HG03575 (cell line): ENCODE measurements at regions not wholly inside any gene's neighbourhood (a gene's known extent, or its start where the extent isn't known, plus 50 kb on each side); places are given as distances from the start of the nearest gene placed in this dataset.

Experiments used
- ATAC-seq: cut with Tn5 transposase; IDR thresholded peaks from one replicate; pipeline ENCODE4 v1.9.1; 2021; ENCODE audit not compliant: unreplicated experiment, insufficient number of reproducible peaks, low FRiP score; ENCODE audit errors: extremely low read depth

DNA sequence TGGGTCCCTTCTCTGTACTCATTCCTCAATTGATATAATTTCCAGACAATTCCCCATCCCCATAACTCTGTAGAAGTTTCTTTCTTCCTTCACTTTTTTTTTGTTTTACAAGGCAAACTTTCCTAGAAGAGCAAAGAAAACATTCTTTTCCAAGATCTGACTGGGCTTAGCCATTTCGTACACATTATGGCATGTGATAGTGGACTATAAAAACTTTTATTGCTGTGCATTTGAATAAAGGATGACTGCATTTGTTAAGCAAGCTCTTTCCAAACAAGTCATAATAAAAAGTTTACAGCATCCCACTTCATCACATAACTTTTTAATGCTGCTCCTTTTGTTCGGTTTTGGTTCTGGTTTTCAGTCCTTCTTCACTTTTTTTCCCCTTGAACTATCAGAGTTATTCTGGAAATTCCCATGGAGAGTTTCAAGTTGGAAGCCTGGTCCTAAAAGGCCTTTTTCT is 231.0 kb upstream of the HMGA2 start:
- ATAC-seq = no peak

DNA sequence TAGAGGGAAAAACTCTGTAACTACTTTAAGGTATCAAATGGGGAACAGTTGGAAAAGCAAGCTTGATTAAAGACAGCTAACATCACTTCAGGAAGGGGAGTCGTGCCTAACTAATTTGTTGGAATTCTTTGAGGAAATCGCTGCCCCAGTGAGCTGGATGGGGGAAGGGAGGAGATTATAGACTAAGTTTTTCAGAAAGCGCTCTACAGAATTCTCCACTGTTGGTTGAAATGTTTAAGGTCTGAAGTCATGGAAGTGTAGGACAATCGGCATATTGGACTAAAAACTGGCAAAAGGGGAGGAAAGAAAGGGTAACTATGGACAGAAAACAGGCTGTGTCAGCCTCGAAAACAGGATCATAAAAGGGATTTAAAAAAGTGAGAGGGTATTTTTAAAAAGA is 229.9 kb upstream of the HMGA2 start:
- ATAC-seq = no peak

DNA sequence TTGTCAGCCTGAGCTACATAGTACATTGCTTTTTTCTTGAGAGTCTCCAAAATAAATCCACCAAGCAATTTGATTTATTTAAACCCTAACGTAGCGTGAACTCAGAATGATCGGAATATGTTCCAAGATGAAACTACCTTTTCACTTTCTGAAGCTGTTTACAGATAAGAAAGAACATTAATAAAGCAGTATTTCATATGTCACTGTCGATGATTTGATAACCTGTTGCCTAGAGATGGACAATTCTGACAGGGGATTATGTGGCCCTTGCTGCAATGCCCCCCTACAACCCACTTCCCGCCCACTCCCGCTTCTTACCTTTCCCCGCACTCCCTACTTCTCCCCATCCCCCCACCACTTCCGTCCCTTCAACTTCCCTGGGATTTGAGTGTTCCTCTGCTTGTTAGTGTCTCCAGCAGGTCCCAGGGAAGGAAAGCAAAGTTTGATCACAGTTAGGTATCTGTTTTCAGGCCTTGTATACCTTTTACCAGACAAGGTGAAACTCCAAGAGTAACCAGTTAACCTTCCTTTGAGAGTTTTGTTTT is 229.2 kb upstream of the HMGA2 start:
- ATAC-seq = no peak

DNA sequence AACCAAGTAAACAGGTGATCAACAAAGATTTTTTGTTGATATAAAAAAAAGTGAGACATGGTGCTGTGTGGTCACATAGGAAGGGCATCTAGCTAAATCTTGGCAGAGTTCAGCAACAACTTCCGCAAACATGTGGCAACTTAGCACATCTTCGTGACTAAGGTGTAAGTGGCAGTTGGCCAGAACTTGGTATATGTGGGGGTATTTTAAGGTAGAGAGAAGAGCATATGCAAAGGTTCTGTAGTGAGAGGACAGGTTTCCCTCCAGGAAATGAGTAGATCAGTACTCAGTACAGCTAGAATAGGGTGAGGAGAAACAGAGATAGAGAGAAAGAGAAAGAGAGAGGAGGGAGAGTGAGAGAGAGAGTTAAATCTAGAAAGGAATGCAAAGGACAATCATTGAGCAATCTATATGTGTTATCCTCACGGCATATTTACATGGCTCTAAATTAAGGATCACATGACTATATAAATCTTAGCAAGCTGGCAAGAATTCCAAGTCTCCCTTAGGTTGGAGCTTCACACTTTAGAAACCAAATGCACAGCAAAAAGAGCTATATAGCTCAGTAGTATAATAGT is 227.7 kb upstream of the HMGA2 start:
- ATAC-seq = no peak

DNA sequence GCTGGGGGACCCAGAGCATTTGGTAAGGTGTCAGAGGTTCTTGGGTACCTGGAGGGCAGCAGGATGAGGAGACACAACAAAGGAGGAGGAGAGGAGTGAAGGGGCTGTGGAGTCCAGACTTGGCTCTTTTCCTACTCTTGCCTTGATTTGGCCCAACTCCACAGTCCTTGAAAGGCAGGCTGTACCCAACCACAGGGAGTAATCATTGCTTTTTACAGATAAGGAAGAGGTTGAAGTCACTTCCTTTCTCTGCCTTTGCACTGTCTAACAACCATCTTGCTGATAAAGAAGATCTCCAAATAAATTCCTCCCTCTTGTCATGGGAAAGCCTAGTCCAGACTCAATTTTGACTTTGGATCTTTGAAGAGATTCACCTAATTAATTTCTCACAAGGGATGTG is 226.8 kb upstream of the HMGA2 start:
- no peak for ATAC-seq

DNA sequence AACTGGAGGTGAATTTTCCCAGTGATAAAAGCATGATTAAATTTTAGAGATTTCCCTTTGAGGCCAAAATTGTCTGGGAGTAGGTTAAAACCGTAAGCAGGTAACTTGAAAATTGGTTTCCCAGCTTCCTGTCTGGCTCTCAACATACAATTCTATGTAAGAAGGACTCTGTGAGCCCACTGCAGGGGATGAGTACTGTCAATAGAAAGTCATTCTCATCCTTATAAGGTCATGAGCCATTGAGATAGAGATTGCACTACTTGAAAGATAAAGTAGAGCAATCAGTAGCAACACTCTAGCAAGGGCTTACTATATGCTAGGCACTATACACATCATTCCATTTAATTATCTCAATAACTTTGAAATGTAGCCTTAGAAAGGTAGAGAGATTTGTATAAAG is 225.6 kb upstream of the HMGA2 start:
- no peak for ATAC-seq

DNA sequence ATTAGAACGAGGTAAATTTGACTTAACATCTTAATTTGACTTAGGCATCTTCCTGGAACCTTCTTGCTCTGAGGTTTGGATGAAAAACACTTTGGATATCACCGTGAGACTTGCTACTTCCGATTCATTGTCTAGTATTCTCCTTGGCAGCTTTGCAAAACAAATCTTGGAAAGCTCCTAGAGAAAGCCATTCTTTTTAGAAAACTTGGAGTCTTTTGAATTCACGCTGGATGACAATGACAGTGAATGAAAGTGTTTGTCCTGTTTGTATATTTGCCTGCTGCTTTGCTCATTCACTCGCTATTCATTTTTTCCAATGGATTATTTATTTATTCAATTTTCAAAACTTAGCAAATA is 222.1 kb upstream of the HMGA2 start:
- ATAC-seq = no peak

DNA sequence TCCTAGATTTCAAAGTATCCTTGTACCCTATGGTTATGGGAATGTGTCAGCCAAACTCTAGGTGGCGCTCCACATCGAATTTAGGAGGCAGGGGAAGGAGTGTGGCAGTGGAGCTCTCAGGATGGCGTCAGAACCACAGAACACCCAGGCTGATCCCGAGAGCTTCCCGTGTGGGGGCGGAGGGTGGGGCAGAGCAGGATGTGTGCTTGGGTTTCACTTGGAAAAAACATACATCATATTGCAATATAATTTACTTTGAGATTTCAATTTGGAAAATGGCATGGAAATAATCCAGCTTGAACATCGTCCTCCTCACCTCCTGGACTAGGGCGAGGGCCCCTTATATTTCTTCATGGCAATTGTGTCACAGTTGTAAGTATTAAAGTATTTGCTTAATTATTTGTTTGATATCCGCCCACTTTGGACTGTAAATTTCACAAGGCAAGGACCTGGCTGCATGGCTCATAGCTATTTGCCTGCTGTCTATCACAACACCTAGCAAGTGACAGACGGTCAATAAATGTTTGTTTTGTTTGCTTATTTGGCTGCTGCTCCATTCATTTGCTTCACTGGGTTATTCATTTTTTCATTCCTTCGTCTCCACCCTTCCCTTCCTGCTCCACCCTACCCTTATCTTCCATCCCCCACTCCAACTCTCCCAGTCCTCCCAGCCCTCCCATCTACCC is 221.5 kb upstream of the HMGA2 start:
- ATAC-seq = no peak

DNA sequence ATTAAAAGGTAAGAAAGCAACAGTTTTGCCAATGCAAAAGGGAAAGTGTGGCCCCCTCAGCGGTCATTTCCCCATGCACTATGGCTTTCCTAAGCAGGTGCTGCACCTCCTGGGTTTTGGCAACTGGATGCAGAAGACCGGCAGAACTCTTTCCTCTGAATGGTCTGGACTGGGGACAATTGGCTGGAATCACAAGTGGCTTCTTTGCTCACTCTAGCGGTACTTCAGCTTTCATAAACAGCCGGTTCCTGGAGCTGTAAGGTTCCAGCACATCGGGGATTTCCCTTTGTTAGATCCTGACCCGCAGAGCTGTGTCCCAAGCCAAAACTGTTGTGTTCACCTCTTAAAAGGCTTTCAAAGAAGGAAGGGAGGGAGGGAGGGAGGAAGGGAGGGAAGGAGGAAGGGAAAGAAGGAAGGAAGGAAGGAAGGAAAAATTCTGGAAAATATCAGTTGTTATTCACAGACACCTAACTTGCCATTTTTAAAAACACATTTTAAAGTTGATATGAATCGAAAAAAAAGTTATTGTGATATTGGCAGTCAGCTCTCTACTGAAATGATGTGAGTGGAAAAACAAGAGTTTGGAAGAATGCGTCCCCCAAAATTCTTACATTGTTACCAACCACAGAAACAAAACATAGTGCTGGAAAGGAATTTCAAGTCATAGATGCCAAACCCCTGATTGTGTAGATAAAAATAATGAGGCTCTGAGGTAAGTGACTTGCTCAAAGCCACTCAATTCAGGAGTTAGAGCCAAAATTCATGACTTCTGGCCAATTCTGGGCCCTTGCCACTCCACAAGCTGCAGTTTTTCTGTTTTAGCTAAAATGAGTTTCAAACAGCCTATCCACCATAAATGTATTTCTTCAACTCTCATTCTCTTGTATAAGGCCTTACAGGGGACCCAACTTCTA is 220.6 kb upstream of the HMGA2 start:
- ATAC-seq = no peak

DNA sequence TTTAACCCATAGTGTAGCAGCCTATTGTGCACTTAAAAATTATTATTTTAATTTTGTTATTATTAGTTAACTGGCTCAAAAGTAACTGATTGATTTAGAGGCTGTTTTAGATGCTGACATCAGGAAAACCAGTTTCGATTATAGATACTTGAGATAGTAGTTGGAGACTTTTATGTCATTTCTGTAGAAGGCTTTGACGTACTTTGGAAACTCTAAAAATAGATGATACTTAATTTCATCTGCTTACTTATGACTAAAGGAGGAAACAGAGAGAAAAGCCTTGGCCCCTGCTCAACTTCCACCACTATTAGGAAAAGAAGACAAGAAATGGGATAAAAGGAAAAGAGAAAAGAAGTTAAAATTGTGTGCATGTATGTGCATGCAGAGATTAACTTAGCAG is 219.3 kb upstream of the HMGA2 start:
- ATAC-seq = no peak

DNA sequence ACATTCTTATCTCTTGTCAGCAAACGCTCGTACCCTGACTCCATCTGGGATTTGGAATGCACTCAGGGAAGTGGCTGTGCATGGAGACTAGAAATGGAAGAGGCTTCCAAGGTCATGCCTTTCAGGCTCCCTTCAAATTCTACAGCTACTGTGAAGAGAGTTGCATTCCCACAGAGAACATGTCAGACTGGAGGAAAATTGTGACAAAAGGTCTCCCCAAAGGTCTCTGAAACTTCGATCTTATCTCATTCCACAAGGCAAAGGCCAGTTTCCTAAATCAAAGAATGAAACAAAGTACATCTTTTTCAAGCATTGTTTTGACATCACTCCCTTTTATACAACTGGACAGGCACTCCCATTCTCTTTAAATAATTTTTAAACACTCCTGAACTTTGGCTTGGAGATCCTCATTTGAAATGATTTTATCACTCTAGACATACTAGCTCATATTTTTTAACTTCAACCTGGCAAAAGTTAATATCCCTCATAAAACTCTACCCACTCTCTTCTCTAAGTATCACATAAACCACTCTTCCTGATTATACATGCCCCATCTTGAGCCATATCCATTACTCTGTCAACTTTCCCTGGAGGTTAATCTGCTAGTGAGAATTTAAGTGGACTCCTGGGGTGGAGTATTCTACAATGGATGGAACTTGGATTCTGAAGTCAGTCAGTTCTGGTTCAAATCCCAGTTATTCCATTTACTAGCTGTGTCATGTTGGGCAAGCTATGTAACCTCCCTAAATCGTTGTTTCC is 218.1 kb upstream of the HMGA2 start:
- ATAC-seq = no peak

DNA sequence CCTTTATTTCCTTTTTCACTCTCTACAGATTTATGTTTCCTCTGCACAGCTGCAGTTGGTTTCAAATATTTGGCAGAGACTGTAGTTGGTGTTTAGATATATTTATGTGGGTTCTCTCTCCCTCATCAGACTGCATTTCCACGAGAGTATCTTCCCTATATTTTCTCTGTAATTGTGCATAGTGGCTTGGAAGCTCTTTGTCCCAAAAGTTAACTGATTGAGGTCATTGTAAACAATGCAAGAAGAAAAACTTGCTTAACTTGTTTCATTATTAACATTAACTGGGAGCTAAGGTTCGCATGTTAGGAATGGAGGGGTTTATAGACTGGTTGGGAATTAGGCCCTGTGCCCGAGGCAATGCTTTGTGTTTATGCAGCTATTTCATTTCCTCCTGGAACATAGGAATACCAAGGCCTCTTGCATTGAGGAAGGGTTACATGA is 216.9 kb upstream of the HMGA2 start:
- ATAC-seq = no peak

DNA sequence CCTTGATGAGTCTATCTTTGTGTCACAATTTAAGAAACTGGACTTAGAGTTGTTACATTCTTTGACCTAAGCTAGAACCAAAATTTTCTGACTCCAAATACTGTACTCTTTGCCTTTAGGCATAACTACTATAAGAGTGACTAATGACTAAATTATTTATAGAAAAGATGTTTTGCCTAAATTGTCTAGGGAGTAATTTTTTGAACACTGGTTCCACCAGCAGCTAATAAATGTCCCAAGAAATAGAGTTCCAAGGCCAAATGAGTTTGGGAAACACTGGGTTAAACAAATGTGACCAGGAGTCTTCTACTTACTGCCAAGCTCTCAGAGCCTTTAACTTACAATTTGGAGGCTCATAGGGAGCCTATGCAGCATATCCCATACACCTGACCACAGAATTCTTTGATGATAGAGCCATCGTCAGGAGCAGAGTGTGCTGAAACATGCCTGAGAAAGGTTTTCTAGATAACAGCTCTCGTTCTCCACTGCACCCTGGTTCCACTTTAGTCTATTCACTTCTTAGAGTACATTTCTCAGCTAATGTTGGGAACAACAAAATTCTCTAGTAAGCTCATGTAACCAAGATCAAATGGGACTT is 215.9 kb upstream of the HMGA2 start:
- no peak for ATAC-seq

DNA sequence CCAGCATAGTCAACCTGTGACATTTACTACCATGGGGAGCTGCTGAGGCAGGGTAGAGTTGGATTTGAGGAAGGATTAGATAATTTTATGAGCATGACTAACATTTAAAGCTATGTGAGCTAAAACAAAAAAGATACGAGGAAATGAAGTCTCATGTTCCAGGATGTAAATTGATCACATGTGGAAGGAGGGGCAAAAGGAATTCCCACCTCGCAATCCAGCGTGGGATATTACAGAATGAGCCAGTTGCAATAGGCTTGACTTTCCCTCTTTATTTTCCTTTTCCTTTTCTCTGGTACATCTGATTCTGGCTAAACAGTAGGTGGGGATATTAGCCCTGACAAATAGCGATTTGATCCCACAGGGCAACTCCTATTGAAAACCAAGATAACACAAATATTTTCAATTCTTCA is 214.9 kb upstream of the HMGA2 start:
- ATAC-seq = no peak

DNA sequence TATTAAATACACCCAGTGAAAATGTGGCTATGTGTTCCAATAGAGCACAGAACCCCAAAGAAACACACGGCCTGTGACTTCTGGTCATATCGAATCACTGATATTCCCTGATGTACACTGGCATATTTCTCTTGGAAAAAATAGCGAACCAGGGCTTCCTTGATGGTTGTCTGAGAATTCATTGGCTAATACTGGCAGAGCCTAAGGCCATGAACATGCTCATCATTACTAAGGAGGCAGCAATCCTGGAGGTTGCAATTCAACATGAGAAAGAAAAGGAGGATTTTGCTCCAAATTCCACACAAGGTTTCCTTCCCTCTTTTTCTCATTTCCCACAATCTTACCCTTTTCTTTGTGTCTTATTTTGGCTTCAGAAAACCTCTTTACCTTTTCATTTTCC is 212.9 kb upstream of the HMGA2 start:
- ATAC-seq = no peak

DNA sequence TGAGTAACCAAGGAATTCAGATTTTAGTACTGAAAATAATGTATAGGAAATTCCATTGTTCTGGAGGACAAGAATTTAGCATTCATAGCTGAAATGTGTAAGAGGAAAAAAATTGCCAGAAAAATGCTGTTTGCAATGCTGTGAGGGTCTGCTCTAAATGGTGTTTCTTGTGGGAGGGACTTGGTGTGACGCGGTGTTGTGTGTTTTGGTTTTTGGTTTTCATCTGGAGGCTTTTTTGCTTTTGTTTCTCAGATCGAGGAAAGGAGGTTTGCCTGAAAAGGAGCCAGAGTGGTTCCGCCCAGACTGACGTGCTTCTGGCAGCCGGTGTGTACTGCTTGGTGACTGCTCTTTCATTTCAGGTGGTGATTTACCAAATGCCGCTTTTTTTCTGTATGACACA is 211.8 kb upstream of the HMGA2 start:
- no peak for ATAC-seq

DNA sequence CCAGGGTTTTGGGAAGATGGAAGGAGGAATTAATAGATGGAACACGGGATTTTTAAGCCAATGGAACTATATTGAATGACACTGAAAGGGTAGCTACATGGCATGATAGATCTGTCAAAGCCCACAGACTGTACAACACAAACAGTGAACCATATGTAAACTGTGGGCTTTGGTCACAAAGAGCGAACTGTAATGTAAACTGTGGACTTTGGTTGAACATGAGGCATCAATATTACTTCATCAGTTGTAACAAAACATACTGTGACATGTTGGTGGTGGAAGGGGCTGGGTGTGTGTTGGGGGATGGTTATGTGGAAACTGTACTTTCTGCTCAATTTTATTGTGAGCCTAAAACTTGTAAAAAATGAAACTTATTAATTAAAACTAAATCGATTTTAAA is 210.6 kb upstream of the HMGA2 start:
- ATAC-seq = no peak

DNA sequence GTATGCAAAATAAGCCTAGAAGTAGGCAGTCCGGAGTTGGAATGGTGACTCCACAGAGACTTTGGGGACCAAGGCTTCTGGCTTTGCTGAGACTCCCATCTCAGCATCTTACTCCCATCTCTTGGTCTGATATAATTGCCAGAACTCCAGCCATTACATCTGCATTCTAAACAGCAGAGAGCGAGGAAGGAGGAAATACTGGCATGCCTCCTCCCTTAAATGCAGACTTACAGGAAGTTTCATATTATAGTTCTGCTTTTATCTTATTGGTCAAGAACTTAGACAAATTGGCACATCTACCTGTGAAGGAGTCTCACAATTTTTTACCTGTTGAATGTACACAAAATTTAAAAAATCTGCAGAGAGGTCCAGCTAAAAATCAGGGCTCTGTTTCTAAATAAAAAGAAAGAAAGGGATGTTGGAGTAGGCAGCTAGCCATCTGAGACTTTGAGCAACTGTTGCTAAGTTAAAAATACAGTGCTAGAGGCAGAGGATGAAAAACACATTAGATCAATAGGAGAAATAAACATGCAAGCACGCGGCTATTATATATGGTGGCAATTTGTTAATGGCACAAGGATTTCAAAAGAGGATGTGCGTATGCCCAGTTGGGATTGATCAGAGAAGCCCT is 209.9 kb upstream of the HMGA2 start:
- no peak for ATAC-seq
